OCI-LY3 (cell line): ENCODE measurements at regions not wholly inside any gene's neighbourhood (a gene's known extent, or its start where the extent isn't known, plus 50 kb on each side); places are given as distances from the start of the nearest gene placed in this dataset.

Experiments
- EZH2phosphoT487 ChIP-seq: fragments of 200-600 bp; shearing (Covaris generic); IDR thresholded peaks from 2 replicates; pipeline ENCODE4 v1.6.1; 2018; ENCODE audit warnings: antibody characterized with exemption, mixed run types, low read depth
- TF ChIP-seq, protein P1 (sequence below): fragments of 200-600, 300-600 bp; sonication (generic); IDR thresholded peaks from 2 replicates; pipeline ENCODE4 v1.5.1; 2014; ENCODE audit warnings: antibody characterized with exemption, low read length, low read depth

DNA sequence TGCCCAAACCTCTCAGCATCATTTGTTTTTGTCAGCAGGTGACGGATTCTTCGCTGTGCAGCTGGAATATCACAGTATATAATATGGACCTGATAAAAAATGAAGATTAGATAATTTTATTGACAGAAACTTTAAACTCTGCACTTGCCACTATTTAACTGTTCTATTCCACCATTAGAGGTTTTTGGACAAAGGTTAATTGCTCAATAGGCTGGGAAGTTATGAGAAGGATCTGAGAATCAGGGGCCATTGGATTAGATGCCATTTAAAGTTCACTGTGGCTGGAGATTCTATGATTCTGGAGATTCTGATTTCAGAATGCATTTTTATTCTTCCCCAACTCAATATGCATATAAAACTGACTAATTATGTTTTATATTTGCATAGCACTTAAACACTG, 59.8 kb upstream of the ANXA1 start:
- TF ChIP-seq, protein P1, sequence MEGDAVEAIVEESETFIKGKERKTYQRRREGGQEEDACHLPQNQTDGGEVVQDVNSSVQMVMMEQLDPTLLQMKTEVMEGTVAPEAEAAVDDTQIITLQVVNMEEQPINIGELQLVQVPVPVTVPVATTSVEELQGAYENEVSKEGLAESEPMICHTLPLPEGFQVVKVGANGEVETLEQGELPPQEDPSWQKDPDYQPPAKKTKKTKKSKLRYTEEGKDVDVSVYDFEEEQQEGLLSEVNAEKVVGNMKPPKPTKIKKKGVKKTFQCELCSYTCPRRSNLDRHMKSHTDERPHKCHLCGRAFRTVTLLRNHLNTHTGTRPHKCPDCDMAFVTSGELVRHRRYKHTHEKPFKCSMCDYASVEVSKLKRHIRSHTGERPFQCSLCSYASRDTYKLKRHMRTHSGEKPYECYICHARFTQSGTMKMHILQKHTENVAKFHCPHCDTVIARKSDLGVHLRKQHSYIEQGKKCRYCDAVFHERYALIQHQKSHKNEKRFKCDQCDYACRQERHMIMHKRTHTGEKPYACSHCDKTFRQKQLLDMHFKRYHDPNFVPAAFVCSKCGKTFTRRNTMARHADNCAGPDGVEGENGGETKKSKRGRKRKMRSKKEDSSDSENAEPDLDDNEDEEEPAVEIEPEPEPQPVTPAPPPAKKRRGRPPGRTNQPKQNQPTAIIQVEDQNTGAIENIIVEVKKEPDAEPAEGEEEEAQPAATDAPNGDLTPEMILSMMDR = no peak
- no peak for TF ChIP-seq EZH2phosphoT487
